GM20000 (cell line): ENCODE measurements at regions not wholly inside any gene's neighbourhood (a gene's known extent, or its start where the extent isn't known, plus 50 kb on each side); places are given as distances from the start of the nearest gene placed in this dataset.

ENCODE experiments used
- DNase-seq: peaks from one replicate; pipeline ENCODE4 v3.0.0; 2012; ENCODE audit warnings: low spot score
- CTCF ChIP-seq: IDR thresholded peaks from 2 replicates; pipeline ENCODE4 v1.5.1; 2012; ENCODE audit warnings: mild to moderate bottlenecking, control low read depth; ENCODE audit errors: extremely low read depth, missing control alignments

- no peak for DNase-seq
- no peak for TF ChIP-seq CTCF
These were observed 58.6 kb downstream of the PABIR2 start for GRCh38 chrX:134738445-134738844.

GRCh38 chrX:134737721-134738369 is 59.2 kb downstream of the PABIR2 start:
- no peak for TF ChIP-seq CTCF

GRCh38 chrX:134737061-134737460 is 59.9 kb downstream of the PABIR2 start:
- TF ChIP-seq CTCF = no peak
- DNase-seq = no peak

More at GRCh38 chrX:134737721-134738369, 59.2 kb downstream of the PABIR2 start:
- DNase-seq = no peak

GRCh38 chrX:134736356-134736755 is 60.6 kb downstream of the PABIR2 start:
- DNase-seq = no peak
- TF ChIP-seq CTCF = no peak

- DNase-seq = no peak
- no peak for TF ChIP-seq CTCF
These were observed 62.0 kb downstream of the PABIR2 start for GRCh38 chrX:134735015-134735414.

GRCh38 chrX:134734466-134734952 is 62.5 kb downstream of the PABIR2 start:
- DNase-seq = no peak
- TF ChIP-seq CTCF = no peak

- TF ChIP-seq CTCF = no peak
- no peak for DNase-seq
These were observed 63.4 kb downstream of the PABIR2 start for GRCh38 chrX:134733591-134733990.
